Astrocyte of the cerebellum (primary cell): ENCODE measurements at regions not wholly inside any gene's neighbourhood (a gene's known extent, or its start where the extent isn't known, plus 50 kb on each side); places are given as distances from the start of the nearest gene placed in this dataset.
"Not testable (repeated sequence)": the region's sequence is repeated elsewhere in the genome, so short reads cannot be mapped to it uniquely, and the experiment has no call there.

Source experiments
- DNase-seq: peaks from one replicate; pipeline ENCODE4 v3.0.0-alpha.2; 2011; ENCODE audit warnings: low read depth
- H3K4me3 ChIP-seq: 2 replicates; pipeline ENCODE4 v1.5.1; 2011; ENCODE audit warnings: mild to moderate bottlenecking, low read depth, low read length, moderate library complexity
- CTCF ChIP-seq: IDR thresholded peaks from 2 replicates; pipeline ENCODE4 v1.5.1; 2012; ENCODE audit warnings: low read length, low read depth, moderate library complexity, mild to moderate bottlenecking; ENCODE audit errors: missing control alignments
- in situ Hi-C: cut with HindIII; loops from 2 replicates; pipeline ENCODE4 v1.10.0; 2017; ENCODE audit warnings: low sequenced_read_pairs

- no peak overlapping the region for H3K4me3 ChIP-seq
- no peak for TF ChIP-seq CTCF
- DNase-seq, result peak; percentile 23
- in situ Hi-C loops, result no loop called here
These were observed 722.6 kb downstream of the METTL4 start for GRCh38 chr18:1848716-1849115.

- TF ChIP-seq CTCF, result no peak
- DNase-seq, result no peak
These were observed 721.9 kb downstream of the METTL4 start for GRCh38 chr18:1849386-1849785.

GRCh38 chr18:1857281-1857680, 714.0 kb downstream of the METTL4 start:
- DNase-seq, in situ Hi-C loops, H3K4me3 ChIP-seq: not testable (repeated sequence)

More at GRCh38 chr18:1849386-1849785, 721.9 kb downstream of the METTL4 start:
- in situ Hi-C loops, result no loop called here
- H3K4me3 ChIP-seq, result no peak overlapping the region

- no peak for DNase-seq
- no peak for TF ChIP-seq CTCF
- in situ Hi-C loops, result no loop called here
- H3K4me3 ChIP-seq, result no peak overlapping the region
These were observed 709.8 kb downstream of the METTL4 start for GRCh38 chr18:1861473-1861872.

GRCh38 chr18:1865869-1866268, 705.4 kb downstream of the METTL4 start:
- no peak for DNase-seq
- TF ChIP-seq CTCF, result no peak
- in situ Hi-C loops, result no loop called here
- H3K4me3 ChIP-seq, result no peak overlapping the region

- no peak for DNase-seq
- in situ Hi-C loops, result no loop called here
- no peak for TF ChIP-seq CTCF
- H3K4me3 ChIP-seq, result no peak overlapping the region
These were observed 699.0 kb downstream of the METTL4 start for GRCh38 chr18:1872274-1872673.

- no peak for DNase-seq
- no peak for TF ChIP-seq CTCF
- in situ Hi-C loops, result no loop called here
These were observed 696.1 kb downstream of the METTL4 start for GRCh38 chr18:1875219-1875618.

More at GRCh38 chr18:1875219-1875618, 696.1 kb downstream of the METTL4 start:
- no peak overlapping the region for H3K4me3 ChIP-seq
